Lung (tissue), 11 donors: ENCODE measurements at regions not wholly inside any gene's neighbourhood (a gene's known extent, or its start where the extent isn't known, plus 50 kb on each side); places are given as distances from the start of the nearest gene placed in this dataset.
"Not testable (repeated sequence)": the region's sequence is repeated elsewhere in the genome, so short reads cannot be mapped to it uniquely, and the experiment has no call there.

Experiments
- ATAC-seq: fragments of 200-7000 bp; cut with Tn5 transposase; one replicate; pipeline ENCODE4 v1.9.1; 2020; ENCODE audit warnings: moderate number of reproducible peaks; ENCODE audit not compliant: insufficient read depth, low FRiP score
- DNase-seq, 3 donors: peaks; one replicate each; pipeline ENCODE4 v3.0.0-alpha.2; 2013 to 2017
- H3K27ac ChIP-seq, 2 donors: one replicate each; pipeline ENCODE4 v1.5.1; 2013; ENCODE audit warnings: mild to moderate bottlenecking in 2 of 2, moderate library complexity in 2 of 2, control low read depth in 1 of 2, inconsistent platforms in 1 of 2, low read depth in 1 of 2, low read length in 1 of 2
- H3K27me3 ChIP-seq, 3 donors: one replicate each; pipeline ENCODE4 v1.5.1; 2013; ENCODE audit warnings: low read length in 2 of 3; ENCODE audit not compliant: control insufficient read depth in 3 of 3, insufficient read depth in 3 of 3
- H3K36me3 ChIP-seq, 4 donors: one replicate each; pipeline ENCODE4 v1.5.1; 2013; ENCODE audit warnings: low read length in 4 of 4, mild to moderate bottlenecking in 1 of 4, moderate library complexity in 1 of 4; ENCODE audit not compliant: control insufficient read depth in 4 of 4, insufficient read depth in 4 of 4
- H3K4me1 ChIP-seq, 5 donors: one replicate each; pipeline ENCODE4 v1.5.1; 2013; ENCODE audit warnings: low read length in 5 of 5, mild to moderate bottlenecking in 2 of 5, moderate library complexity in 1 of 5; ENCODE audit not compliant: control insufficient read depth in 5 of 5, insufficient read depth in 5 of 5
- H3K4me3 ChIP-seq: one replicate; pipeline ENCODE4 v1.5.1; 2013; ENCODE audit warnings: mild to moderate bottlenecking, control low read depth, moderate library complexity
- H3K9ac ChIP-seq, 2 donors: one replicate each; pipeline ENCODE4 v1.5.1; 2013; ENCODE audit warnings: low read length in 2 of 2, control low read depth in 1 of 2; ENCODE audit not compliant: insufficient read depth in 1 of 2
- H3K9me3 ChIP-seq, 4 donors: one replicate each; pipeline ENCODE4 v1.5.1; 2013; ENCODE audit warnings: low read length in 3 of 4, mild to moderate bottlenecking in 1 of 4, moderate library complexity in 1 of 4; ENCODE audit not compliant: control insufficient read depth in 4 of 4, insufficient read depth in 3 of 4
- WGBS, 2 donors: extraction: QIAGEN DNeasy Blood & Tissue Kit; methylation state at CpG; one replicate each; pipeline ENCODE4 v1.1.7; 2013; 5-methylcytosine and 5-hydroxymethylcytosine counted together
- TF ChIP-seq, protein P1 (sequence below): IDR thresholded peaks from 2 replicates; pipeline ENCODE4 v1.5.1; 2012; ENCODE audit warnings: mild to moderate bottlenecking; ENCODE audit errors: control extremely low read depth, extremely low read depth
- donor health status: control.
- donor health status: control.
- donor health status: Bipolar disorder and iron deficiency.
- donor health status: healthy.
- donor health status: DM: yes; HTN: yes; CAD: no.

DNA sequence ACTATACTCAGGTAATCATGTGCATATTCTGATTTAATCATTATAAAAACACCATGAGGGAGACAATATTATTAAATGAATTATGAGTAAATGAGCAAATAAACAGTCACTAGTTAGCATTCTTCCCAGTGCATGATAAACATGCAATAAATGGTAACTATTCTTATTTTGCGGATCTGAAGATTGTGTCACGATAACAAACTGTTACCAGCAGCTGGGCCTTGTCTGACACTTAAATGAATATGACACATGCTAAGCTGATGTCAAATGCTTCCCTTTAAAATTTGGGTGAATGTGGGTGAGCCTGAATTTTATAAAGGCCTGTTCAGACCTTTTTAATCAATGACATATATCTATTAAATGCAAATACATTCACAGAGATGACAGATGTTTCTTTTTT is 68.2 kb upstream of the KIT start:
- Histone ChIP-seq H3K27me3 (no peaks in the 10 kb centered on the region), H3K4me3 (no peak overlapping the region), H3K27ac (no peak overlapping the region), H3K9me3 (no peaks in the 10 kb centered on the region), H3K36me3 (no peaks in the 10 kb centered on the region), H3K9ac (no peak overlapping the region), H3K4me1 (no peaks in the 10 kb centered on the region)
- no peak for ATAC-seq
- TF ChIP-seq, protein P1, sequence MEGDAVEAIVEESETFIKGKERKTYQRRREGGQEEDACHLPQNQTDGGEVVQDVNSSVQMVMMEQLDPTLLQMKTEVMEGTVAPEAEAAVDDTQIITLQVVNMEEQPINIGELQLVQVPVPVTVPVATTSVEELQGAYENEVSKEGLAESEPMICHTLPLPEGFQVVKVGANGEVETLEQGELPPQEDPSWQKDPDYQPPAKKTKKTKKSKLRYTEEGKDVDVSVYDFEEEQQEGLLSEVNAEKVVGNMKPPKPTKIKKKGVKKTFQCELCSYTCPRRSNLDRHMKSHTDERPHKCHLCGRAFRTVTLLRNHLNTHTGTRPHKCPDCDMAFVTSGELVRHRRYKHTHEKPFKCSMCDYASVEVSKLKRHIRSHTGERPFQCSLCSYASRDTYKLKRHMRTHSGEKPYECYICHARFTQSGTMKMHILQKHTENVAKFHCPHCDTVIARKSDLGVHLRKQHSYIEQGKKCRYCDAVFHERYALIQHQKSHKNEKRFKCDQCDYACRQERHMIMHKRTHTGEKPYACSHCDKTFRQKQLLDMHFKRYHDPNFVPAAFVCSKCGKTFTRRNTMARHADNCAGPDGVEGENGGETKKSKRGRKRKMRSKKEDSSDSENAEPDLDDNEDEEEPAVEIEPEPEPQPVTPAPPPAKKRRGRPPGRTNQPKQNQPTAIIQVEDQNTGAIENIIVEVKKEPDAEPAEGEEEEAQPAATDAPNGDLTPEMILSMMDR: no peak
- DNase-seq: no peak
- 89 to 94% methylated on average over 2 of the region's 2 CpGs for WGBS, 2 donors

DNA sequence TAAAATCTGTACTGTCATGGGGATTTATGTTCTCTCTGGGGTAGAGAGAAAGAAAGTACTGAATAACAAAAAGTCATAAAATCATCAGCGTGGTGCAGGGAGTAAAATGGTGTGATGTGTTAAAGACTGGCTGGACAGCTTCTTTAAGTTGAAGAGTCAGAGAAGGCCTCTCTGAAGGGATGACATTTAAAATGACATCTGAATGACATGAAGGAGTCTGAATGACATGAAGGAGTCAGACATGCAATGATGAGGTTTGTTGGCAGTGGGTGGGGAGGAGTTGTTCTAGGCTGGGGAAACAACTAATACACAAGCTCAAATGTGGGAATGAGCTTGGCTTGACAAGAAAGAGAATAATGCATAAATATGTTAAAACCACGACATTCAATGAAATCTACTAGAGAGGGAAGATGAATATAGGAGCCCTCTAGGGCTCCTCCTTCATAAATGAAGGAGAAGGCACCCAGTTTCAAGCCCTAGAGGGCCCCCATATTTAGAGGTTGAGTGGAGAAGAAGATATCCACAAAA is 63.9 kb upstream of the KIT start:
- no peak for ATAC-seq
- TF ChIP-seq, protein P1: no peak
- Histone ChIP-seq H3K4me1 (no peaks in the 10 kb centered on the region), H3K27ac (no peak overlapping the region), H3K36me3 (no peaks in the 10 kb centered on the region), H3K27me3 (no peaks in the 10 kb centered on the region), H3K9ac (no peak overlapping the region), H3K4me3 (no peak overlapping the region), H3K9me3 (no peaks in the 10 kb centered on the region)
- WGBS, 2 donors: 87 to 93% methylated on average over 2 of the region's 2 CpGs
- DNase-seq: no peak

DNA sequence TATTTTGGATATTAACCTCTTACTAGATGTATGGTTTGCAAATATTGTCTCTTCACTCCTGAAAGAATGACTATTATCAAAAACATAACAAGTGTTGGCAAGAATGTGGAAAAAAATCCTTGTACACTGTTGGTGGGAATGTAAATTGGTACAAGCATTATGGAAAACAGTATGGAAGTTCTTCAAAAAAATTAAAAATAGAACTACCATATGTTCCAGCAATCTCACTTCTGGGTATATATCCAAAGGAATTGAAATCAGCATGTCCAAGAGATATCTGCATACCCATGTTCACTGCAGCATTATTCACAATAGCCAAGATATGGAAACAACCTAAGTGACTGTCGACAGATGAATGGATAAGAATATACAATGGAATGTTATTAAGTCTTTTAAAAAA is 61.6 kb upstream of the KIT start:
- no peak for ATAC-seq
- Histone ChIP-seq H3K4me1 (no peaks in the 10 kb centered on the region), H3K9me3 (no peaks in the 10 kb centered on the region), H3K9ac (no peak overlapping the region), H3K4me3 (no peak overlapping the region), H3K36me3 (no peaks in the 10 kb centered on the region), H3K27ac (no peak overlapping the region), H3K27me3 (no peaks in the 10 kb centered on the region)
- TF ChIP-seq, protein P1: no peak
- WGBS, 2 donors: 71 to 75% methylated on average over 1 of the region's 1 CpG
- no peak for DNase-seq

DNA sequence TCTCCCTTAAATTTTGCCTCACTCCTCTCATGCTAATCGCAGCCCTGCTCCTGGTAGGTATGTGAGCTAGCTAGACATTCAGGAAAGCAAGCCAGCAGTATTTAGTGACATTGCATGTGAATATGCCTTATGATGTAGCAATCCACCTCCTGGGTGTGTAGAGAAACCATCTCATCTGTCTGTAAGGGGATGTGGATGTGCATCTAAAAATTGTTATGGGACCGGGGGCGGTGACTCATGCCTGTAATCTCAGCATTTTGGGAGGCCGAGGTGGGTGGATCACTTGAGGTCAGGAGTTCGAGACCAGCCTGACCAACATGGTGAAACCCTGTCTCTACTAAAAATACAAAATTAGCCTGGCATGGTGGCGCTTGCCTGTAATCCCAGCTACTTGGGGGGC is 60.1 kb upstream of the KIT start:
- not testable (repeated sequence) for H3K36me3 ChIP-seq, H3K4me3 ChIP-seq, ATAC-seq, H3K27ac ChIP-seq, H3K9ac ChIP-seq, H3K9me3 ChIP-seq, H3K27me3 ChIP-seq, DNase-seq, H3K4me1 ChIP-seq
- WGBS, 2 donors: 96 to 97% methylated on average over 6 of the region's 6 CpGs

DNA sequence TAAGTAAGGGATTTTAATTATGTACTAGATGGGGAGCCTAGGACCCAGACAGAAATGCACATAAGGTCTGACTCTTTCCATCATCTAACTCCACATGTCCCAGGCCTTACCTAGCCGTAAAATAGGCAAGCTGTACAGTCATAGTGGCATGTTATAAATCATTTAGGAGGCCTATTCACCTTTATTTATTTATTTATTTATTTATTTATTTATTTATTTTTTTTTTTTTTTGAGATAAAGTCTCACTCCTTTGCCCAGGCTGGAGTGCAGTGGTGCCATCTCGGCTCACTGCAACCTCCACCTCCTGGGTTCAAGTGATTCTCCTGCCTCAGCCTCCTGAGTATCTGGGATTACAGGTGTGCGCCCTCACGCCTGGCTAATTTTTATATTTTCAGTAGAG is 55.6 kb upstream of the KIT start:
- ATAC-seq, DNase-seq, H3K27me3 ChIP-seq, H3K9me3 ChIP-seq, H3K9ac ChIP-seq, H3K36me3 ChIP-seq, H3K4me3 ChIP-seq, H3K27ac ChIP-seq, H3K4me1 ChIP-seq: not testable (repeated sequence)
- WGBS, 2 donors: 95 to 96% methylated on average over 4 of the region's 4 CpGs
